ENCODE measurements at regions not wholly inside any gene's neighbourhood (a gene's known extent, or its start where the extent isn't known, plus 50 kb on each side); places are given as distances from the start of the nearest gene placed in this dataset.
"Not testable (repeated sequence)": the region's sequence is repeated elsewhere in the genome, so short reads cannot be mapped to it uniquely, and the experiment has no call there.

- intact Hi-C loops (cut with micrococcal nuclease), result no loop called here
Measured at GRCh38 chr5:20832204-20833080, 844.4 kb upstream of the CDH18 start.

GRCh38 chr5:20825951-20826350 is 838.0 kb upstream of the CDH18 start:
- DNase-seq (ENCODE audit: low read depth, low spot score); H3K9me3 ChIP-seq (replicated peaks; ENCODE audit: control insufficient read depth, insufficient read depth, low read length); H3K4me1 ChIP-seq (ENCODE audit: control insufficient read depth, extremely low read depth, insufficient read depth, low read length); intact Hi-C loops (cut with micrococcal nuclease); dilution Hi-C loops (cut with MboI; ENCODE audit: extremely low pct_ligation_motif_present, low sequenced_read_pairs); H3K27ac ChIP-seq (ENCODE audit: insufficient read depth, low read depth, low read length); POLR2A ChIA-PET; H3K79me2 ChIP-seq (ENCODE audit: control insufficient read depth, insufficient read depth, low read length); H3K27me3 ChIP-seq (ENCODE audit: control insufficient read depth in 2 of 2, insufficient read depth in 2 of 2, low read length in 2 of 2); CTCF ChIA-PET; H2AFZ ChIP-seq (ENCODE audit: low read depth, low read length); H4K20me1 ChIP-seq (replicated peaks; ENCODE audit: control insufficient read depth, extremely low read depth, insufficient read depth, low read length); BruUV-seq (replicated peaks); H3K4me2 ChIP-seq (ENCODE audit: insufficient read depth, low read length); H3K9me1 ChIP-seq (replicated peaks; ENCODE audit: control insufficient read depth, extremely low read depth, insufficient read depth, low read length); H3K4me3 ChIP-seq (replicated peaks in 1 of 3; ENCODE audit: insufficient read depth in 1 of 3, low read depth in 1 of 3, low read length in 3 of 3); H3K9ac ChIP-seq (replicated peaks; ENCODE audit: extremely low read depth, insufficient read depth, low read length); H3K36me3 ChIP-seq (ENCODE audit: control insufficient read depth in 2 of 2, extremely low read depth in 1 of 2, insufficient read depth in 2 of 2, low read length in 2 of 2): not testable (repeated sequence)
- FAIRE-seq, result peak; percentile 64

More at GRCh38 chr5:20832204-20833080, 844.4 kb upstream of the CDH18 start:
- Histone ChIP-seq H3K27ac (ENCODE audit: insufficient read depth, low read depth, low read length) (no peak overlapping the region), H3K4me3 (replicated peaks in 1 of 3; ENCODE audit: insufficient read depth in 1 of 3, low read depth in 1 of 3, low read length in 3 of 3) (no peak overlapping the region), H3K79me2 (ENCODE audit: control insufficient read depth, insufficient read depth, low read length) (no peaks in the 10 kb centered on the region), H3K9ac (replicated peaks; ENCODE audit: extremely low read depth, insufficient read depth, low read length) (no peak overlapping the region), H3K9me3 (replicated peaks; ENCODE audit: control insufficient read depth, insufficient read depth, low read length) (no peaks in the 10 kb centered on the region), H3K9me1 (replicated peaks; ENCODE audit: control insufficient read depth, extremely low read depth, insufficient read depth, low read length) (no peaks in the 10 kb centered on the region), H4K20me1 (replicated peaks; ENCODE audit: control insufficient read depth, extremely low read depth, insufficient read depth, low read length) (no peaks in the 10 kb centered on the region), H3K4me2 (ENCODE audit: insufficient read depth, low read length) (no peak overlapping the region), H3K36me3 (ENCODE audit: control insufficient read depth in 2 of 2, extremely low read depth in 1 of 2, insufficient read depth in 2 of 2, low read length in 2 of 2) (no peaks in the 10 kb centered on the region), H3K4me1 (ENCODE audit: control insufficient read depth, extremely low read depth, insufficient read depth, low read length) (no peaks in the 10 kb centered on the region), H2AFZ (ENCODE audit: low read depth, low read length) (no peak overlapping the region), H3K27me3 (ENCODE audit: control insufficient read depth in 2 of 2, insufficient read depth in 2 of 2, low read length in 2 of 2) (no peaks in the 10 kb centered on the region)
- dilution Hi-C loops (cut with MboI; ENCODE audit: extremely low pct_ligation_motif_present, low sequenced_read_pairs), result no loop called here
- TF ChIP-seq JUN (IDR thresholded peaks at IDR 0.05; ENCODE audit: borderline replicate concordance, insufficient read depth, insufficient read length, low read depth), result no peak
- TF ChIP-seq FOS (IDR thresholded peaks at IDR 0.05; ENCODE audit: borderline replicate concordance, insufficient read depth, low read length), result no peak
- no peak for TF ChIP-seq MYC (IDR thresholded peaks at IDR 0.05; ENCODE audit: low read depth, low read length)
- no peak for TF ChIP-seq EZH2 (IDR thresholded peaks at IDR 0.05; ENCODE audit: borderline replicate concordance, low read depth, low read length, severe bottlenecking)
- TF ChIP-seq POLR2AphosphoS5 (IDR thresholded peaks at IDR 0.05; ENCODE audit: insufficient read depth, low read depth, low read length), result no peak
- no peak for TF ChIP-seq GATA2 (IDR thresholded peaks at IDR 0.05; ENCODE audit: insufficient read depth, insufficient read length, low read depth, low read length)
- TF ChIP-seq POLR2A (IDR thresholded peaks at IDR 0.05; ENCODE audit: low read depth, low read length), result no peak
- TF ChIP-seq MAX (IDR thresholded peaks at IDR 0.05; ENCODE audit: insufficient read depth, insufficient read length), result no peak
- TF ChIP-seq CTCF (IDR thresholded peaks at IDR 0.05; ENCODE audit: extremely low read depth in 1 of 2, insufficient read depth in 1 of 2, low read depth in 1 of 2, low read length in 2 of 2), result no peak
- FAIRE-seq (no peak), DNase-seq (ENCODE audit: low read depth, low spot score) (no peak)
- no TSS peak for BruUV-seq (replicated peaks)
- POLR2A ChIA-PET, result no interaction called here
- CTCF ChIA-PET, result no interaction called here

- CTCF ChIA-PET; BruUV-seq (replicated peaks); H3K36me3 ChIP-seq (ENCODE audit: control insufficient read depth in 2 of 2, extremely low read depth in 1 of 2, insufficient read depth in 2 of 2, low read length in 2 of 2); H3K4me2 ChIP-seq (ENCODE audit: insufficient read depth, low read length); H3K9me1 ChIP-seq (replicated peaks; ENCODE audit: control insufficient read depth, extremely low read depth, insufficient read depth, low read length); H3K4me1 ChIP-seq (ENCODE audit: control insufficient read depth, extremely low read depth, insufficient read depth, low read length); H3K9ac ChIP-seq (replicated peaks; ENCODE audit: extremely low read depth, insufficient read depth, low read length); POLR2A ChIA-PET; FAIRE-seq; H2AFZ ChIP-seq (ENCODE audit: low read depth, low read length); H3K27me3 ChIP-seq (ENCODE audit: control insufficient read depth in 2 of 2, insufficient read depth in 2 of 2, low read length in 2 of 2); intact Hi-C loops (cut with micrococcal nuclease); H3K4me3 ChIP-seq (replicated peaks in 1 of 3; ENCODE audit: insufficient read depth in 1 of 3, low read depth in 1 of 3, low read length in 3 of 3); H3K79me2 ChIP-seq (ENCODE audit: control insufficient read depth, insufficient read depth, low read length); H3K27ac ChIP-seq (ENCODE audit: insufficient read depth, low read depth, low read length); DNase-seq (ENCODE audit: low read depth, low spot score); H4K20me1 ChIP-seq (replicated peaks; ENCODE audit: control insufficient read depth, extremely low read depth, insufficient read depth, low read length); dilution Hi-C loops (cut with MboI; ENCODE audit: extremely low pct_ligation_motif_present, low sequenced_read_pairs); H3K9me3 ChIP-seq (replicated peaks; ENCODE audit: control insufficient read depth, insufficient read depth, low read length): not testable (repeated sequence)
Measured at GRCh38 chr5:20797216-20797615, 809.2 kb upstream of the CDH18 start.

Data from endothelial cell of umbilical vein (primary cell).